ENCODE measurements at regions not wholly inside any gene's neighbourhood (a gene's known extent, or its start where the extent isn't known, plus 50 kb on each side); places are given as distances from the start of the nearest gene placed in this dataset.

DNA sequence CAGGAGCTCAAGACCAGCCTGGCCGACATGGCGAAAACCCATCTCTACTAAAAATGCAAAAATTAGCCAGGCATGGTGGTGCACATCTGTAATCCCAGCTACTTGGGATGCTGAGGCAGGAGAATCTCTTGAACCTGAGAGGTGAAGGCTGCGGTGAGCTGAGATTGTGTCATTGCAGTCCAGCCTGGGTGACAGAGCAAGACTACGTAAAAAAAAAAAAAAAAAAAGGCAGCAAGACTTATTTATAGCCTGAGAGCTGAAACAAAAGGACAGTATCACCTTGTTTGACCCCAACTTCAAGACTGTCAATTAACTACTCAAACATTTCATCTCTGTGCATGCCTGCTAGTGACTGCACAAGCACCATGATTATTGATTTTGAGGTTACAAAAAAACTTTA, 478.9 kb upstream of the GBE1 start:
- TF ChIP-seq FOXM1 (IDR thresholded peaks at IDR 0.05; ENCODE audit: borderline replicate concordance, low read depth) (no peak), TEAD4 (IDR thresholded peaks at IDR 0.05) (no peak), EGR1 (IDR thresholded peaks at IDR 0.05) (no peak), TCF12 (IDR thresholded peaks at IDR 0.05; ENCODE audit: low read depth) (no peak), ZBTB7A (IDR thresholded peaks at IDR 0.05; ENCODE audit: low read depth) (no peak), CREB1 (IDR thresholded peaks at IDR 0.05; ENCODE audit: low read depth) (no peak)
- TF ChIP-seq, protein P1, sequence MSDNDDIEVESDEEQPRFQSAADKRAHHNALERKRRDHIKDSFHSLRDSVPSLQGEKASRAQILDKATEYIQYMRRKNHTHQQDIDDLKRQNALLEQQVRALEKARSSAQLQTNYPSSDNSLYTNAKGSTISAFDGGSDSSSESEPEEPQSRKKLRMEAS (IDR thresholded peaks at IDR 0.05), result no peak
- TF ChIP-seq, protein P2, sequence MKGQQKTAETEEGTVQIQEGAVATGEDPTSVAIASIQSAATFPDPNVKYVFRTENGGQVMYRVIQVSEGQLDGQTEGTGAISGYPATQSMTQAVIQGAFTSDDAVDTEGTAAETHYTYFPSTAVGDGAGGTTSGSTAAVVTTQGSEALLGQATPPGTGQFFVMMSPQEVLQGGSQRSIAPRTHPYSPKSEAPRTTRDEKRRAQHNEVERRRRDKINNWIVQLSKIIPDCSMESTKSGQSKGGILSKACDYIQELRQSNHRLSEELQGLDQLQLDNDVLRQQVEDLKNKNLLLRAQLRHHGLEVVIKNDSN (IDR thresholded peaks at IDR 0.05), result no peak

DNA sequence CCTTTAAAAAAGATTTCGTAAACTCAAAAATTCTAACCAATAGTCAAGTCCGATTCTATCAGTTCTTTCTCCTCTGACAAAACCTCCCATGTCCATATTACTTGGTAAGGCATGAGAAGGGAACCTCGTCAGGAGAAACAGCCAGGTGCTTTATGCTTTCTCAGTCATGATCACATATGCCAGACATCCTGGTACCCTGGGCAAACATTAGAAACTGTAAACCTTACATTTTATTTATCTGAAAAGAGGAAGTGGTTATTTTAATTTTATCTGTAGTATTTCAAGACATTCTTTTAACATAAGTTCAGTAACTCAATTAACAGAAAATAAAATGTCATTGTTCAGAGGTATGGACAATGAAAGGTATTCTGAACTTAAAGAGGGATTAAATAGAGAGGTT, 474.8 kb upstream of the GBE1 start:
- TF ChIP-seq TCF12 (IDR thresholded peaks at IDR 0.05; ENCODE audit: low read depth) (no peak), TAF1 (IDR thresholded peaks at IDR 0.05; ENCODE audit: low read depth) (no peak), FOXM1 (IDR thresholded peaks at IDR 0.05; ENCODE audit: borderline replicate concordance, low read depth) (no peak), YY1 (IDR thresholded peaks at IDR 0.05; ENCODE audit: low read depth) (no peak)

DNA sequence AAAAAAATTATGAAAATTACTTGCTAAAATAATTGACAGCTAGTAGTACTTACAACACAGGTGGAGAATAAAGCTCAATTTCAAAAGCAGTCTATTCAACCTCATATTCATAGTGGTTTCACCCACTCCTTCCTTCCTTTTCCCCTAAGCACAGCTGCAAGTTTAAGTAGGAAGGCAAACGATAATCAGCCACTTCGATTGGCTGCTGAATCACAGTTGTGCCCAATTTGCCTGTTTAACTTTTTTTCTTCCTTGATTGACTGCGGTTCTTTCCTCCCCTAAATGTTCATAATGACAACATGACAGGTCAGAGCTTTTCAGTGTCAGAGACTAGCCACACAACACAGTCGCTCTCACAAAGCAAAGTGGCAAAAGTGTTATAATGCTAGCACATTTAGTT, 468.0 kb upstream of the GBE1 start:
- TF ChIP-seq ZBTB7A (IDR thresholded peaks at IDR 0.05; ENCODE audit: low read depth), result no peak
- TF ChIP-seq EGR1 (IDR thresholded peaks at IDR 0.05), result no peak
- TF ChIP-seq RAD21 (IDR thresholded peaks at IDR 0.05; ENCODE audit: low read depth), result no peak
- TF ChIP-seq, protein P1 (IDR thresholded peaks at IDR 0.05), result no peak
- TF ChIP-seq, protein P3, sequence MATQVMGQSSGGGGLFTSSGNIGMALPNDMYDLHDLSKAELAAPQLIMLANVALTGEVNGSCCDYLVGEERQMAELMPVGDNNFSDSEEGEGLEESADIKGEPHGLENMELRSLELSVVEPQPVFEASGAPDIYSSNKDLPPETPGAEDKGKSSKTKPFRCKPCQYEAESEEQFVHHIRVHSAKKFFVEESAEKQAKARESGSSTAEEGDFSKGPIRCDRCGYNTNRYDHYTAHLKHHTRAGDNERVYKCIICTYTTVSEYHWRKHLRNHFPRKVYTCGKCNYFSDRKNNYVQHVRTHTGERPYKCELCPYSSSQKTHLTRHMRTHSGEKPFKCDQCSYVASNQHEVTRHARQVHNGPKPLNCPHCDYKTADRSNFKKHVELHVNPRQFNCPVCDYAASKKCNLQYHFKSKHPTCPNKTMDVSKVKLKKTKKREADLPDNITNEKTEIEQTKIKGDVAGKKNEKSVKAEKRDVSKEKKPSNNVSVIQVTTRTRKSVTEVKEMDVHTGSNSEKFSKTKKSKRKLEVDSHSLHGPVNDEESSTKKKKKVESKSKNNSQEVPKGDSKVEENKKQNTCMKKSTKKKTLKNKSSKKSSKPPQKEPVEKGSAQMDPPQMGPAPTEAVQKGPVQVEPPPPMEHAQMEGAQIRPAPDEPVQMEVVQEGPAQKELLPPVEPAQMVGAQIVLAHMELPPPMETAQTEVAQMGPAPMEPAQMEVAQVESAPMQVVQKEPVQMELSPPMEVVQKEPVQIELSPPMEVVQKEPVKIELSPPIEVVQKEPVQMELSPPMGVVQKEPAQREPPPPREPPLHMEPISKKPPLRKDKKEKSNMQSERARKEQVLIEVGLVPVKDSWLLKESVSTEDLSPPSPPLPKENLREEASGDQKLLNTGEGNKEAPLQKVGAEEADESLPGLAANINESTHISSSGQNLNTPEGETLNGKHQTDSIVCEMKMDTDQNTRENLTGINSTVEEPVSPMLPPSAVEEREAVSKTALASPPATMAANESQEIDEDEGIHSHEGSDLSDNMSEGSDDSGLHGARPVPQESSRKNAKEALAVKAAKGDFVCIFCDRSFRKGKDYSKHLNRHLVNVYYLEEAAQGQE (IDR thresholded peaks at IDR 0.05; ENCODE audit: low read depth), result no peak
- no peak for TF ChIP-seq EP300 (IDR thresholded peaks at IDR 0.05; ENCODE audit: borderline replicate concordance)
- TF ChIP-seq NFIC (IDR thresholded peaks at IDR 0.05), result no peak
- TF ChIP-seq, protein P2 (IDR thresholded peaks at IDR 0.05), result no peak
- no peak for TF ChIP-seq FOXM1 (IDR thresholded peaks at IDR 0.05; ENCODE audit: borderline replicate concordance, low read depth)
- no peak for TF ChIP-seq CEBPB (IDR thresholded peaks at IDR 0.05)
- TF ChIP-seq TAF1 (IDR thresholded peaks at IDR 0.05; ENCODE audit: low read depth), result no peak
- no peak for TF ChIP-seq TEAD4 (IDR thresholded peaks at IDR 0.05)
- no peak for TF ChIP-seq TCF12 (IDR thresholded peaks at IDR 0.05; ENCODE audit: low read depth)
- no peak for TF ChIP-seq YY1 (IDR thresholded peaks at IDR 0.05; ENCODE audit: low read depth)

DNA sequence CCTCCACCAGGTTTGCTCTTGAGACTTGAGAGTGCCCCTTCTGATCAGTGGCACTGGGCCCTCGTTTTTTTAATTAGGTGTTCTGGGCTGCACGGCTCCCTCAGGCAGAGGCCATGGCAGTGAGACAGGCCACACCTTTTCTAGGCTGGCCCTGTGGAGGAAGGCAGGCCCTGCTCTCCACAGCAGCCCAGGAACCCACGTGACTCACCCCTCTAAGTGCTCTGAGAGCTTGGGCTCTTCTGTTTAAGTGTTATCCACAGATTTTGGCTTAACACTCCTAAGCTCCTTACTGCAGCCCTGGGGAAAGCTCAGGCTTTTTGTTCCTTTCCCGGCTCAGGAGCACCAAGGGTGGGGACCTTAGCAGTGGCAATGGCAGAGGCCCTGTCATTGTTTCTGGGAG, 463.2 kb upstream of the GBE1 start:
- TF ChIP-seq YY1 (IDR thresholded peaks at IDR 0.05; ENCODE audit: low read depth) (no peak), TAF1 (IDR thresholded peaks at IDR 0.05; ENCODE audit: low read depth) (no peak), FOXM1 (IDR thresholded peaks at IDR 0.05; ENCODE audit: borderline replicate concordance, low read depth) (no peak), CREB1 (IDR thresholded peaks at IDR 0.05; ENCODE audit: low read depth) (no peak), NFIC (IDR thresholded peaks at IDR 0.05) (no peak), ZBTB7A (IDR thresholded peaks at IDR 0.05; ENCODE audit: low read depth) (no peak), TEAD4 (IDR thresholded peaks at IDR 0.05) (no peak)
- TF ChIP-seq, protein P2 (IDR thresholded peaks at IDR 0.05), result no peak

DNA sequence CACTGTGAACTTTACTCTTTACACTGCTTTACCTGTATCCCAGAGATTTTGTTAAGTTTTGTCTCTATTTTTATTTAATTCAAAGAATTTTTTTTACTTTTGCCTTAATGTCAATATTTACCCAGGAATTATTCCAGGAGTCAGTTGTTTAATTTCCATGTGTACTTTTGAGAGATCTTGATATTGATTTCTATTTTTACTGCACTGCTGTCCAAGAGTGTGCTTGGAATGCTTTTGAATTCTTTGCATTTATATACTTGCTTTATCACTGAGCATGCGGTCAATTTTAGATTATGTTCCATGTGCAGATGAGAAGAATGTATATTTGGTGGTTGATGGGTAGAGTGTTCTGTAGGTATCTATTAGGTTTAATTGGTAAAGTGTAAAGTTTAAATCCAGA, 461.0 kb upstream of the GBE1 start:
- TF ChIP-seq, protein P1 (IDR thresholded peaks at IDR 0.05), result no peak
- no peak for TF ChIP-seq FOXM1 (IDR thresholded peaks at IDR 0.05; ENCODE audit: borderline replicate concordance, low read depth)

DNA sequence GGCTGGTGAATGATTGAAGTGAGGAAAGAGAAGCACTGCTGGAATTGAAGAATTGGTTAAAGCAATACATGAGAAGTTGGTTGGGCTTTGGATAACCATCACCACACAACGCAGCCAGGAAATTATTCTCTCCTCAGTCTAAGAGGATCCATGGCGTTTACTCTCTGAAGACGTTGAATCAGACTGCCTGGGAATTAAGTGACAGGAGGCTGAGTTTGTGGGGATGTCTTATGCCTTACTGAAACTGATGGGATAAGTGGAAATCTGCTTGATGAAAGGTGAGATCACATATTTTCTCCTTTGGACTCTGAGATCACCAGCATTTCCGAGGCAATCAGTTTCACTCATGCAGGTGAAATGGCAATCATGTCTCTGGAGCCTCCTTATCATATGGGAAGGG, 456.1 kb upstream of the GBE1 start:
- TF ChIP-seq TCF12 (IDR thresholded peaks at IDR 0.05; ENCODE audit: low read depth) (no peak), TAF1 (IDR thresholded peaks at IDR 0.05; ENCODE audit: low read depth) (no peak), TEAD4 (IDR thresholded peaks at IDR 0.05) (no peak), ZBTB7A (IDR thresholded peaks at IDR 0.05; ENCODE audit: low read depth) (no peak), NFIC (IDR thresholded peaks at IDR 0.05) (no peak), EGR1 (IDR thresholded peaks at IDR 0.05) (no peak)
- TF ChIP-seq, protein P2 (IDR thresholded peaks at IDR 0.05), result no peak
- TF ChIP-seq, protein P3 (IDR thresholded peaks at IDR 0.05; ENCODE audit: low read depth), result no peak
- TF ChIP-seq, protein P1 (IDR thresholded peaks at IDR 0.05), result no peak
